Colonic mucosa (tissue), 4 donors: ENCODE measurements at regions not wholly inside any gene's neighbourhood (a gene's known extent, or its start where the extent isn't known, plus 50 kb on each side); places are given as distances from the start of the nearest gene placed in this dataset.

ENCODE experiments used
- DNase-seq: peaks from one replicate; pipeline ENCODE4 v3.0.0-alpha.2; 2020
- H3K27ac ChIP-seq: fragments of 200-600 bp; one replicate; pipeline ENCODE4 v1.8.0; 2021
- H3K27me3 ChIP-seq: fragments of 200-600 bp; one replicate; pipeline ENCODE4 v1.8.0; 2021
- H3K36me3 ChIP-seq: fragments of 200-600 bp; one replicate; pipeline ENCODE4 v1.8.0; 2021
- H3K4me1 ChIP-seq: fragments of 200-600 bp; one replicate; pipeline ENCODE4 v1.8.0; 2021; ENCODE audit warnings: mild to moderate bottlenecking
- H3K4me3 ChIP-seq: fragments of 200-600 bp; one replicate; pipeline ENCODE4 v1.8.0; 2021
- H3K9ac ChIP-seq, 2 donors: one replicate each; pipeline ENCODE4 v1.7.0; 2013; ENCODE audit warnings: control low read depth in 2 of 2, low read depth in 2 of 2, low read length in 2 of 2
- H3K9me3 ChIP-seq: fragments of 200-600 bp; one replicate; pipeline ENCODE4 v1.8.0; 2021
- intact Hi-C: fragments of 100-400 bp; cut with DNase I; formaldehyde crosslinking; loops from one replicate; pipeline ENCODE4 v1.14.1; 2022
- TF ChIP-seq, protein P1 (sequence below): fragments of 200-600 bp; IDR thresholded peaks from one replicate; pipeline ENCODE4 v1.8.0; 2022; ENCODE audit warnings: antibody characterized with exemption, mild to moderate bottlenecking
- donor health status: healthy.
- donor health status: DM: no; HTN: no; CAD: no.
- donor health status: DM: no; HTN: no; CAD: no.

DNA sequence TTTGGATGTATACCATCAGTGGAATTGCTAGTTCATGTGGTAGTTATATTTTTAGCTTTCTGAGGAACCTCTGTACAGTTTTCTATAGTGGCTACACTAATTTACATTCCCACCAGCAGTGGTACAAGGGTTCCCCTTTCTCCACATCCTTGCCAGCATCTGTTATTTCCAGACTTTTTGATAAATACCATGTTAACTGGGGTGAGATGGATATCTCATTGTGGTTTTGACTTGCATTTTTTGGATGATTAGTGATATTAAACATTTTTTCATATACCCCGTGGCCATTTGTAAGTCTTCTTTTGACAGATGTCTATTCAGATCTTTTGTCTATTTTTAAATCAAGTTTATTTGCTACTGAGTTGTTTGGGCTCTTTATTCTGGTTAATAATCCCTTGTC lies 455.6 kb upstream of the RARB start:
- TF ChIP-seq, protein P1, sequence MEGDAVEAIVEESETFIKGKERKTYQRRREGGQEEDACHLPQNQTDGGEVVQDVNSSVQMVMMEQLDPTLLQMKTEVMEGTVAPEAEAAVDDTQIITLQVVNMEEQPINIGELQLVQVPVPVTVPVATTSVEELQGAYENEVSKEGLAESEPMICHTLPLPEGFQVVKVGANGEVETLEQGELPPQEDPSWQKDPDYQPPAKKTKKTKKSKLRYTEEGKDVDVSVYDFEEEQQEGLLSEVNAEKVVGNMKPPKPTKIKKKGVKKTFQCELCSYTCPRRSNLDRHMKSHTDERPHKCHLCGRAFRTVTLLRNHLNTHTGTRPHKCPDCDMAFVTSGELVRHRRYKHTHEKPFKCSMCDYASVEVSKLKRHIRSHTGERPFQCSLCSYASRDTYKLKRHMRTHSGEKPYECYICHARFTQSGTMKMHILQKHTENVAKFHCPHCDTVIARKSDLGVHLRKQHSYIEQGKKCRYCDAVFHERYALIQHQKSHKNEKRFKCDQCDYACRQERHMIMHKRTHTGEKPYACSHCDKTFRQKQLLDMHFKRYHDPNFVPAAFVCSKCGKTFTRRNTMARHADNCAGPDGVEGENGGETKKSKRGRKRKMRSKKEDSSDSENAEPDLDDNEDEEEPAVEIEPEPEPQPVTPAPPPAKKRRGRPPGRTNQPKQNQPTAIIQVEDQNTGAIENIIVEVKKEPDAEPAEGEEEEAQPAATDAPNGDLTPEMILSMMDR, result no peak
- Histone ChIP-seq H3K4me3 (no peak overlapping the region), H3K4me1 (no peaks in the 10 kb centered on the region), H3K9me3 (no peaks in the 10 kb centered on the region), H3K36me3 (no peaks in the 10 kb centered on the region), H3K27ac (no peak overlapping the region), H3K9ac (no peak overlapping the region), H3K27me3 (no peaks in the 10 kb centered on the region)
- intact Hi-C loops, result no loop called here
- no peak for DNase-seq

DNA sequence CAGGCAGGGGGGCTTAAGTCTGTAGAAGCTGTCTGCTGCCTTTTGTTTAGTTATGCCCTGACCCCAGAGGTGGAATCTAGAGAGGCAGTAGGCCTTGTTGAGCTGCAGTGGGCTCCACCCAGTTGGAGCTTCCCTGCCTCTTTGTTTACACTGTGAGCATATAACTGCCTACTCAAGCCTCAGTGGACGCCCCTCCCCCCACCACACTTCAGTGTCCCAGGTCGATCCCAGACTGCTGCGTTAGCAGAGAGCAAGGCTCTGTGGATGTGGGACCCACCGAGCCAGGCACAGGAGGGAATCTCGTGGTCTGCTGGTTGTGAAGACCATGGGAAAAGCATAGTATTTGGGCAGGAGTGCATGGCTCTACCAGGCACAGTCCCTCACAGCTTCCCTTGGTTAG lies 446.8 kb upstream of the RARB start:
- TF ChIP-seq, protein P1, result no peak
- no peak for DNase-seq
- no peak overlapping the region for H3K4me3 ChIP-seq

DNA sequence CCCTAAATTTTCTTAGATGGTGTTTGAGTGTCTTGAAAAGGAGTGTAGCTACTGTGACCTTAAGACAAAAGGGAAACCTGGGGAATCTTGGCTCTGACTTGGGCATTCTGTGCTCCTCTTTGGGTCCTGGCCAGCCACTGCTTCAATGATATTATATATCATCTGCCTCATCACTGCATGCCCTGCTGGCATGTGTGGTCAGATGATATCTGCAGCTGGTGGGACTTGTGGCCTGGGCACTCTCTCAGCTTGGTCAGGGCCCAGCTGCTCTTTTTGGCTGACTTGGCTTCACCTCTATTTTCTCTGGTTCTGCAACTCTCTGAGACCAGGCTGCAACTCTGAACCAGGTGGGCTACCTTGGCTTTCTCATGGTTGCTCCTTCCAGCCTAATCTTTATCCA lies 446.1 kb upstream of the RARB start:
- Histone ChIP-seq H3K4me3 (no peak overlapping the region), H3K27ac (no peak overlapping the region), H3K9me3 (no peaks in the 10 kb centered on the region), H3K27me3 (no peaks in the 10 kb centered on the region), H3K36me3 (no peaks in the 10 kb centered on the region), H3K4me1 (no peaks in the 10 kb centered on the region), H3K9ac (no peak overlapping the region)
- DNase-seq, result no peak
- intact Hi-C loops, result no loop called here
- TF ChIP-seq, protein P1, result no peak

More for the DNA sequence above, 446.8 kb upstream of the RARB start:
- H3K4me1 ChIP-seq, result no peaks in the 10 kb centered on the region
- H3K9ac ChIP-seq, result no peak overlapping the region
- intact Hi-C loops, result no loop called here
- no peak overlapping the region for H3K27ac ChIP-seq
- H3K9me3 ChIP-seq, result no peaks in the 10 kb centered on the region
- no peaks in the 10 kb centered on the region for H3K27me3 ChIP-seq
- H3K36me3 ChIP-seq, result no peaks in the 10 kb centered on the region

DNA sequence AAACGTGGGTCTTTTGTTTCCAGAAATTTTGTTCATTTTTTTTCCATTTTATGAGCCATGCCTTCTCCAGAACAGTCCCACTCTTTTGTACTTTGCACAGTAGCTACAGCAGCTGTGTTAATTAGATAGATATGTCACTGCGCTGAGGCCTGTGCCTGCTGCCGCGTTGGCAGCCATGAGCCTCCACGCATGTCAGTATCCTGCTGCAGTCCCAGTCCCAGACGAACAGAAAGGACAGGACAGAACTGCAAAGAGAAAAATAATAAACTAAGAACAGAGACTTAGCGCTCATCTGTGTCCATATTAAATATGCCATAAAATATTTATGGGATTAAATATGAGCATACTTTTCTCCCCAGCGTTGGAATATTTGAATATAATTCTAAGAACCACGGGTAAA lies 442.4 kb upstream of the RARB start:
- H3K27me3 ChIP-seq, result no peaks in the 10 kb centered on the region
- intact Hi-C loops, result no loop called here
- H3K4me1 ChIP-seq, result no peaks in the 10 kb centered on the region
- no peak for DNase-seq
- no peak overlapping the region for H3K4me3 ChIP-seq
- no peaks in the 10 kb centered on the region for H3K36me3 ChIP-seq
- H3K9ac ChIP-seq, result no peak overlapping the region
- TF ChIP-seq, protein P1, result no peak
- H3K27ac ChIP-seq, result no peak overlapping the region
- no peaks in the 10 kb centered on the region for H3K9me3 ChIP-seq

DNA sequence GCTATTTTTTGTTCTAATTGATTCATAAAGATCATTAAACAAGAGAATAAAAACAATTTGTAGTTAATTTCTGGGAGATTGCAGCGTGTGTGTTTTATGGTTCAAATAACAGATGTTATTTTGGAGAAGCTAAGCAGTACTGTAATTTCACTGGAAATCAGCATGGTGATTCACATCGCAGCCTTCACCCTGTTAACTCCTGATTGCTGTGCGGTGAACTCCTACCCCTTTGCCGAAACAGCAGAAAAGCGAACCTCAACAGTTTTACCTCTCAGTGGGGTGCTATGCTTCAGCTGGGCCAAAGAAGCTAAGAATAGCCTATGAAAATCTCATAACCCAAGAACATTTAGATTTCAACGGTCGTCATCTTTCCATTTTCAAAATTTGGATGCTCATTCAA lies 441.5 kb upstream of the RARB start:
- Histone ChIP-seq H3K9me3 (no peaks in the 10 kb centered on the region), H3K9ac (no peak overlapping the region), H3K27ac (no peak overlapping the region), H3K4me1 (no peaks in the 10 kb centered on the region), H3K36me3 (no peaks in the 10 kb centered on the region), H3K4me3 (no peak overlapping the region), H3K27me3 (no peaks in the 10 kb centered on the region)
- TF ChIP-seq, protein P1, result no peak
- intact Hi-C loops, result no loop called here
- DNase-seq, result no peak

DNA sequence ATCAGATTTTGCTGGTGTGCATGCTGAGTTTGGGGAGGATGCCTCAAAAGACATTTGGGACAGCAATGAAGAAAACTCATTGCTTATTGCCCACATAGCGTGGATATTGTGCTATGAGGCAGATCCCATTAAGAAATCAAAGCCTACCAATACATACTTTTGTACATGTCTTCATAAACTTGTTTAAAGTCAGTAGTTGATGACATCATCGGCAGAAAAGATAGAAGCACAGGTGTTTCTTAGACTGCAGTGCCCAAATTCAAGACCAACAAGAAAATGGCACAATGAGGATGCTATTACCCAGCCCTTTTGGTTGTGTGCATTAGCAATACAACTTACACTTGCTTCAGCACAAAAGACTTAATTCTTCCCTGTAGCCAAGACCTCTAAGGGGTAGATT lies 428.7 kb upstream of the RARB start:
- no peaks in the 10 kb centered on the region for H3K4me1 ChIP-seq
- H3K4me3 ChIP-seq, result no peak overlapping the region
- TF ChIP-seq, protein P1, result no peak
- no peaks in the 10 kb centered on the region for H3K36me3 ChIP-seq
- H3K9ac ChIP-seq, result no peak overlapping the region
- H3K9me3 ChIP-seq, result no peaks in the 10 kb centered on the region
- no peaks in the 10 kb centered on the region for H3K27me3 ChIP-seq
- no peak overlapping the region for H3K27ac ChIP-seq
- intact Hi-C loops, result no loop called here
- no peak for DNase-seq
